Gastroesophageal sphincter (tissue), 3 donors: ENCODE measurements at regions not wholly inside any gene's neighbourhood (a gene's known extent, or its start where the extent isn't known, plus 50 kb on each side); places are given as distances from the start of the nearest gene placed in this dataset.

Source experiments
- EP300 ChIP-seq: sonication (generic); formaldehyde crosslinking; IDR thresholded peaks from one replicate; pipeline ENCODE4 v1.6.1; 2017; ENCODE audit warnings: antibody characterized with exemption, mild to moderate bottlenecking
- POLR2A ChIP-seq, 2 donors: fragments of 450-650 bp; IDR thresholded peaks; one replicate each; pipeline ENCODE4 v1.6.1; 2017; ENCODE audit warnings: antibody characterized with exemption in 2 of 2, mild to moderate bottlenecking in 2 of 2, moderate library complexity in 1 of 2
- POLR2AphosphoS5 ChIP-seq: sonication (generic); formaldehyde crosslinking; IDR thresholded peaks from one replicate; pipeline ENCODE4 v1.6.1; 2017; ENCODE audit warnings: antibody characterized with exemption
- TF ChIP-seq, protein P1 (sequence below), 4 experiments: fragments of 200-600 bp in 2 of 4; fragments of 450-650 bp in 2 of 4; sonication (generic) in 1 of 4; IDR thresholded peaks; one replicate each; pipeline ENCODE4 v1.5.1; 2017 to 2019; ENCODE audit warnings: antibody characterized with exemption in 4 of 4, mild to moderate bottlenecking in 2 of 4, moderate library complexity in 2 of 4

- TF ChIP-seq, protein P1, sequence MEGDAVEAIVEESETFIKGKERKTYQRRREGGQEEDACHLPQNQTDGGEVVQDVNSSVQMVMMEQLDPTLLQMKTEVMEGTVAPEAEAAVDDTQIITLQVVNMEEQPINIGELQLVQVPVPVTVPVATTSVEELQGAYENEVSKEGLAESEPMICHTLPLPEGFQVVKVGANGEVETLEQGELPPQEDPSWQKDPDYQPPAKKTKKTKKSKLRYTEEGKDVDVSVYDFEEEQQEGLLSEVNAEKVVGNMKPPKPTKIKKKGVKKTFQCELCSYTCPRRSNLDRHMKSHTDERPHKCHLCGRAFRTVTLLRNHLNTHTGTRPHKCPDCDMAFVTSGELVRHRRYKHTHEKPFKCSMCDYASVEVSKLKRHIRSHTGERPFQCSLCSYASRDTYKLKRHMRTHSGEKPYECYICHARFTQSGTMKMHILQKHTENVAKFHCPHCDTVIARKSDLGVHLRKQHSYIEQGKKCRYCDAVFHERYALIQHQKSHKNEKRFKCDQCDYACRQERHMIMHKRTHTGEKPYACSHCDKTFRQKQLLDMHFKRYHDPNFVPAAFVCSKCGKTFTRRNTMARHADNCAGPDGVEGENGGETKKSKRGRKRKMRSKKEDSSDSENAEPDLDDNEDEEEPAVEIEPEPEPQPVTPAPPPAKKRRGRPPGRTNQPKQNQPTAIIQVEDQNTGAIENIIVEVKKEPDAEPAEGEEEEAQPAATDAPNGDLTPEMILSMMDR (IDR thresholded peaks at IDR 0.05), result no peak
- TF ChIP-seq POLR2A (IDR thresholded peaks at IDR 0.05) (no peak), POLR2AphosphoS5 (no peak), EP300 (no peak)
Measured at GRCh38 chr2:58970365-58970764, 729.2 kb upstream of the FANCL start.
